ENCODE measurements at regions not wholly inside any gene's neighbourhood (a gene's known extent, or its start where the extent isn't known, plus 50 kb on each side); places are given as distances from the start of the nearest gene placed in this dataset.

DNA sequence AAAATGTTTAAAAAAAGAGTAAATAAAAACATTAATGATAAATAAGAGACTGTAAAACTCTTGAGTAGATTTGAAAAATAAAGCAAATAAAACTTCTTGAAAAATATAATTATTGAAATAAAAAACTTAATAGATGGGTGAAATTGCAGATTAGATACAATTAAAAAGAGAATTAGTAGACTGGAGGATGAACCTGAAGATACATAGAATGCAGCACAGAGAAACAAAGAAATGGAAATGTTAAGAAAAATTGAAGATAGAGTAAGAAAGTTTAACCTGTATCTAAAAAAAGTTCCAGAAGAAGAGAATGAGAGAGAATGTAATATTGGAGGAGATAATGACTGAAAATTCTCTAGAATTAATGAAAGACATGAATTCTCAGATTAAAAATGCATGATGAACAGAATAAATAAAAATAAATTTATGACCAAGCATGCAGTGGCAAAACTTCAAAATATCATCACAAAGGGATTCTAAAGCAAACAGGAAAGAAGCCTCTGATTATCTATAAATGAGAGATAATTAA, 438.1 kb upstream of the CLINT1 start:
- no peak for DNase-seq (ENCODE audit: low spot score)

DNA sequence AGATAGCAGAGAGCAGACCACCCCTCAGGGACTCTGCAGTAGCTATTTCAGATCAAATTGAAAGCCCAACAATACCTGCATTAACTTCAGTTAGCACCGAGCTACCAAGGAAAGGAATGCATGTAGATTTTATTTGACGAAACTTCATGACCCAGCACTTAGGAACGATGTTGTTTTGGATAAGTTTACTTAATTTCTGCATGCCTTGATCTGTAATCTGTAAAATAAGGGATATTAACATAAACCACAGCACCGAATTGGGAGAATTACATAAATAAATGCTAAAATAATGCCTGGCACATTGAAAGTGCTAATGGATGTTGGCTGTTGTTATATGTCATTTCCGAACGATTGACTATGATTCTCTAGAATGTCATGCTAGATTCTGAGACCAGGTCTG, 435.8 kb upstream of the CLINT1 start:
- DNase-seq (ENCODE audit: low spot score) = no peak

DNA sequence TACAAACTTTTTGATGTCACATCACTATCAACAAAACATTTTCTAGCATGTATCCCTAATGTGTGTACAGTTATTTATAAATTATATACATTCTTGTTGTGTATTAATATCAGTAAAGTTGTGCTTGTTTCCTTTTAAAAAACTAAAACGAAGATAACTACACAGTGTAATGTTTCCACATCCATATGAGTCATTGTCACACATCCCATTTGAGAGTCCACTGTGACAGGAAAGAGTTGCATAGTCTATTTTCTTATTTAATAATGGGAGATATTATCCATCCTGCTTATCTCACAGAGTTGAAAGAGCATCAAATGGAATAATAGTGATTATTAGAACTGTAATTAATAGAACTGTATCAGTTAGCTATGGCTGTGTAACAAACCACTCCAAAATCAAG, 434.0 kb upstream of the CLINT1 start:
- no peak for DNase-seq (ENCODE audit: low spot score)

DNA sequence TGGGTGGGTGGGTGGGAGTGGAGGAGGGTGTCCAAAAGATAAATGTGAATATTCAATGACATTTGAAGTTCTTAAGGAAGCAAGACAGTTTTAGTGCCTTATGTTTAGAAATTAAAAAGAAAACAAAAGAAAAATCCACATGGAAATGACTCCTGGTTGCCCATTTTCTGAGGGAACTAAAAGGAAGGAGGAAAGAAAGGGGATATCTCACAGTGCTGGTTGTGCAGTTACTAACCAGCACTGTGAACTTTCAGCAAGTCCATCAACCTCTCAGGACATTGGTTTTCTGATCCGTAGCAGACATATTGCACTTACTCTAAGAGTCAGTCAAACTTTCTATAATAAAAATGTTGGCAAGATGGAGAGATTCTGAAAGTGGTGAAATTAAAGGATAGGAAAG, 431.0 kb upstream of the CLINT1 start:
- DNase-seq (ENCODE audit: low spot score) = no peak

- no peak for DNase-seq (ENCODE audit: low spot score)
These were observed 429.3 kb upstream of the CLINT1 start for GRCh38 chr5:158288272-158288657.

GRCh38 chr5:158287643-158288271, 428.8 kb upstream of the CLINT1 start:
- DNase-seq (ENCODE audit: low spot score) = no peak

DNA sequence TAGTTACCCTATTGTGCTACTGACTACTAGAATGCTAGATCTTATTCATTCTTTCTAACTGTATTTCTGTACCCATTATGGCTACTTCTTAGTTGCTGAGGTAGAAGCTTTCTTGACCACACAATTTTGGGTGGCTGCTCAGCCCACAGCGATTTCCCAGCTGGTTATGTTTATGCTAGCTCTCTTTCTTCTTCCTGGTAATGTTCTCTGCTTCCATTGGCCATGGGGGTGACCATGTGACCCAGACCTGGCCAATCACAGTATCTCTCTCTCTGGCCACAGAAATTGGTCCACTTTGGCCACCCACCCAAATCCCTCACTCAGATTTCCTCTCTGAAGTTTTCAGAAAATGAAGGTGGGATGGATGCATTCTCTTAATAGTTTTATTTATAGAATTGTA, 427.9 kb upstream of the CLINT1 start:
- DNase-seq (ENCODE audit: low spot score) = no peak

- no peak for DNase-seq (ENCODE audit: low spot score)
These were observed 426.8 kb upstream of the CLINT1 start for GRCh38 chr5:158285698-158286097.

- no peak for DNase-seq (ENCODE audit: low spot score)
These were observed 425.3 kb upstream of the CLINT1 start for GRCh38 chr5:158284242-158284641.

DNA sequence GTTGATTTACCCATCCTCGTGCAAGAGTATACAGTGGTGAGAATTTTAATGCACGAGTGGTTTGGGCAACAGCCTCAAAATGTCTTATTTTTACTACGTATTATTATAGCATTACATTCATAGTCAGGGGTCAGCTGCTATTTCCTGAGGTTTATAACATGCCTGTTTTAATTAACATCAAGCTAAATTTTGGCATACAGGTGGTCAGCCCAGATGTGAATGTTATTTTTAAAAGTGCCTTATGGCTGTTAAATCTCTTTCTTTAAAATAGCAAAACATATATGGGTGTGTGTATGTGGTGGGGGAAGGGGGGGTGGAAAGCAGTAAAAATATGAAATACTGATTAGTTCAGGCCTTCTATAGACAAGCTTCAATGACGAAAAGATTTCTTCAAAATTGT, 424.5 kb upstream of the CLINT1 start:
- no peak for DNase-seq (ENCODE audit: low spot score)

DNA sequence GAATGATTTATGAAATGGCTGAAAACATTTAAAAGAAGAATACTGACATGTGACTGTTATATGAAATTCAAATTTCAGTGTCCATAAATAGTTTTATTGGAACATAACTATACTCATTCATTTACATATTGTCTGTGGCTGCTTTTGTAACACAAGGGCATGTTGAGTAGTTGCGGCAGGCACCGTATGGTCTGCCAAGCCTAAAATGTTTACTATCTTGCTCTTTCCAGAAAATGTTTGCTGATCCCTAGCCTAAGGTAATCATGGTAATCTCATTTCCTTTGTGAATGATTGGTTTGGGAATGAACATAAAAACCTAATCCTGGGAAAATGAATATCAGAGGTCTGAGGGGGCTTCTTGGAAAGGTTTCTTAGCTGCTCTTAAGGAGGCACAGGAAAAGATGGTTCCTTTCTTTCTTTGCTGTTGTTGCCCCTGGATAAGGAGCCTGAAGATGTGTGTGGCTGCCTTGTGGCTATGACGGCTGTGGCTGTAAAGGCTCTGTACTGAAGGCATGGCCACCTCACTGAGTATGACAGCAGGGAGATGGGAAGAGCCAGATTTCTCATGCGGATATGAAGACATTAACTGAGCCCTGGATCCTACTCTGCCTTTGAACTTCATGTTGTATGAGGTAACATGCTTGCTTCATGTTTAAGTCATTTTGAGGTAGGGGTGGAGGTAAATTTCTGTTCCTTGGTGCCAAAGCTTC, 419.4 kb upstream of the CLINT1 start:
- DNase-seq (ENCODE audit: low spot score) = no peak

DNA sequence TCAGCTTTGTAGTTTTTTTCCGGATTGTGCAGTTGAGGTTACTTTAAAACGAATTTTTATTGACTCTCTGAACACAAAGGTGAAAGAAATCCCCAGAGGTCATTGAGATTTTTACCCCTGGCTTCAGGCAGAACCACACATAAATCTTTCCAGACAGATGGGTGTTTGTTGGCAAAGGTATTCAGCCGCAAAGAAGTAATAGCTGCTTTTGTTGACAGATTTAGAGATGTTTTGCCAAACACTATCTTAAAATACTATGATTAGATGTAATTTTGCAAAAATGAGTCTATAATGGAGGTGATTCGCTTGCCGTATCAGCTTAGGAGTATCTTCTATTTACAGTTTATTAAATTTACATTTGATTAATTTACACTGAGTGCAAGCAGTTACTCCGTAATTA, 418.3 kb upstream of the CLINT1 start:
- DNase-seq (ENCODE audit: low spot score) = no peak

GRCh38 chr5:158276692-158277091, 417.7 kb upstream of the CLINT1 start:
- DNase-seq (ENCODE audit: low spot score) = peak; percentile 44

DNA sequence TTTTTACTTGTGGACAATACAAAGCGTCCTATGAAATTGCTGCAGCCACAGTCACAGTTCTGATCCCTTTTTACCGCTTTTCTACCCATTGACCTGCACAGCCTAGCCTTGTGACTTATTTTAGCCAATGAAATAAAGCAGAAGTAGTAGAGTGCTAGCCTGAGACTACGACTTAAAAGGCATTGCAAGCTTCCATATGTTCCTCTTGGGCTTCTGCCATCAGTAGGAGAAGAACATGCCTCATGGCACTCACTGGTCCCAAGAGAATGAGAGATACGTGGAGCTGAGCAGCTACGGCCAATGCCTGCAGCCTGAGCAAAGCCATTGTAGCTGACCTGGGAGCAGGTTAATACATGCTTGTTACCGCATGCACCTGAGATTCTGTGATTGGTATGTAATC, 416.6 kb upstream of the CLINT1 start:
- DNase-seq (ENCODE audit: low spot score) = no peak

- DNase-seq (ENCODE audit: low spot score) = no peak
These were observed 414.1 kb upstream of the CLINT1 start for GRCh38 chr5:158273035-158273434.

DNA sequence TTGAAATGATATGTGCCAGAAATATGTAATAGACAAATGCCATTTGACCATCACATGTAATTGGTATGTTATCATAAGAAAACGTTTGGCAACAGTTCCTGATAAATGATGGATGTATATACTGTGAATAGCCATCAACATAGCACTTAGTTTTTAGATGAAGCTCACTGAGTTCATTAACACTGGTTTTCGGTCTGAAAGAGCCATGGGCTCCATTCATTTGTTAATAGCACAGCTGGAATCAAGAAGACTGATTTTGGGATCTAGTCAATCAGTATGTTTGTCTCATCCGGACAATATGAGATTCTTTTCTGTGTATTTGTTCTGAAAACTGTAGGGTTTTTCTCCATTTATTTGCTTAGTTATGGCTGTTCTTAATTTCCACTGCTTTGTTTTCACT, 413.5 kb upstream of the CLINT1 start:
- DNase-seq (ENCODE audit: low spot score) = no peak

- no peak for DNase-seq (ENCODE audit: low spot score)
These were observed 412.1 kb upstream of the CLINT1 start for GRCh38 chr5:158270996-158271554.

GRCh38 chr5:158268286-158268685, 409.3 kb upstream of the CLINT1 start:
- no peak for DNase-seq (ENCODE audit: low spot score)

- no peak for DNase-seq (ENCODE audit: low spot score)
These were observed 408.3 kb upstream of the CLINT1 start for GRCh38 chr5:158267228-158267627.

- no peak for DNase-seq (ENCODE audit: low spot score)
These were observed 407.2 kb upstream of the CLINT1 start for GRCh38 chr5:158265931-158266700.

GRCh38 chr5:158265346-158265745, 406.4 kb upstream of the CLINT1 start:
- DNase-seq (ENCODE audit: low spot score) = no peak

GRCh38 chr5:158264264-158264663, 405.3 kb upstream of the CLINT1 start:
- no peak for DNase-seq (ENCODE audit: low spot score)

All from D341Med (cell line).